ENCODE measurements at regions not wholly inside any gene's neighbourhood (a gene's known extent, or its start where the extent isn't known, plus 50 kb on each side); places are given as distances from the start of the nearest gene placed in this dataset.

- H3K4me3 ChIP-seq (ENCODE audit: control insufficient read depth in 1 of 7, extremely low read depth in 1 of 7, insufficient read depth in 4 of 7, low read depth in 2 of 7, low read length in 6 of 7), result no peak overlapping the region
- H3K36me3 ChIP-seq (ENCODE audit: control insufficient read depth in 4 of 4, insufficient read depth in 4 of 4, low read length in 3 of 4), result no peaks in the 10 kb centered on the region
- no peak for DNase-seq
- H3K27ac ChIP-seq (ENCODE audit: insufficient read depth in 1 of 2, low read depth in 1 of 2, low read length in 2 of 2, poor library complexity in 1 of 2, severe bottlenecking in 2 of 2), result no peak overlapping the region
- CTCF ChIA-PET, result interaction anchor here (0.6 kb wide), 1 partner anchor 14 kb away, joined by 3 read pairs; no protein-coding TSS in a partner anchor
- no CpG with 5 or more reads among the region's 3 CpGs for WGBS (ENCODE audit: insufficient coverage)
- POLR2A ChIA-PET, result no interaction called here
- H3K9me3 ChIP-seq (ENCODE audit: control extremely low read depth in 1 of 5, control insufficient read depth in 4 of 5, insufficient read depth in 2 of 5, low read depth in 1 of 5, low read length in 4 of 5), result no peaks in the 10 kb centered on the region
- no peaks in the 10 kb centered on the region for H3K27me3 ChIP-seq (replicated peaks in 2 of 5; ENCODE audit: control insufficient read depth in 4 of 5, insufficient read depth in 5 of 5, low read length in 4 of 5)
- no peaks in the 10 kb centered on the region for H3K4me1 ChIP-seq (ENCODE audit: control extremely low read depth in 1 of 4, control insufficient read depth in 4 of 4, insufficient read depth in 4 of 4, low read length in 3 of 4)
Observed at GRCh38 chr2:192245329-192245728, 50.6 kb upstream of the TMEFF2 start.

Data from common myeloid progenitor, CD34-positive (primary cell).